HepG2 (cell line): ENCODE measurements at regions not wholly inside any gene's neighbourhood (a gene's known extent, or its start where the extent isn't known, plus 50 kb on each side); places are given as distances from the start of the nearest gene placed in this dataset.

ENCODE experiments used
- ATAC-seq: fragments of 200-7000 bp; cut with Tn5 transposase; 3 replicates; pipeline ENCODE4 v1.9.1; 2020; ENCODE audit warnings: mild to moderate bottlenecking, moderate library complexity
- BruUV-seq: library from RNA; stranded (reverse); fragments of 400-500 nt; replicated peaks from 2 replicates; lab custom pipeline; 2021; lab: Mats Ljungman, UMichigan
- CTCF ChIA-PET: fragments of 300-600 bp; formaldehyde crosslinking; extraction: SDS; loops from one replicate; lab custom pipeline; 2021; ENCODE audit warnings: low total read pairs, inconsistent platforms, low intra/inter-chr PET ratio; lab: Yijun Ruan, JAX
- POLR2A ChIA-PET: fragments of 350-600 bp; sonication (Branson Sonifier 250); formaldehyde crosslinking; loops from one replicate; lab custom pipeline; 2020; ENCODE audit warnings: antibody characterized with exemption, inconsistent platforms; lab: Yijun Ruan, JAX
- DNase-seq: peaks from one replicate; pipeline ENCODE4 v3.0.0-alpha.2; 2015; ENCODE audit warnings: low spot score
- FAIRE-seq: peaks from 3 replicates; lab custom pipeline; 2011; peaks lifted over from hg19 to GRCh38; lab: Jason Lieb, UNC
- H2AFZ ChIP-seq: one replicate; pipeline ENCODE4 v1.6.1; 2011; ENCODE audit warnings: low read length, inconsistent platforms
- H3K27ac ChIP-seq: fragments of 300-600 bp; 3 replicates; pipeline ENCODE4 v1.8.0; 2011; ENCODE audit warnings: mixed run types, mild to moderate bottlenecking, mixed read lengths, low read length, inconsistent platforms; ENCODE audit not compliant: insufficient read depth; ENCODE audit errors: extremely low read length
- H3K27me3 ChIP-seq, 2 experiments: fragments of 200-600 bp in 1 of 2; 2 replicates in 1 of 2; 3 replicates in 1 of 2; pipeline versions ENCODE4 v1.6.0 to v1.8.0; 2011; ENCODE audit warnings: low read length in 2 of 2, mild to moderate bottlenecking in 2 of 2, moderate library complexity in 2 of 2, inconsistent platforms in 1 of 2; ENCODE audit not compliant: insufficient read depth in 2 of 2, control insufficient read depth in 1 of 2
- H3K36me3 ChIP-seq, 2 experiments: fragments of 200-600 bp in 1 of 2; replicated peaks in 1 of 2; 2 replicates in 1 of 2; 3 replicates in 1 of 2; pipeline versions ENCODE4 v1.5.1 to v1.8.0; 2011; ENCODE audit warnings: low read length in 2 of 2, inconsistent platforms in 1 of 2; ENCODE audit not compliant: insufficient read depth in 2 of 2, control insufficient read depth in 1 of 2
- H3K4me1 ChIP-seq: 2 replicates; pipeline ENCODE4 v1.5.1; 2012; ENCODE audit warnings: low read length, inconsistent platforms; ENCODE audit not compliant: insufficient read depth
- H3K4me2 ChIP-seq: 2 replicates; pipeline ENCODE4 v1.6.0; 2011; ENCODE audit warnings: low read depth, low read length, inconsistent platforms
- H3K4me3 ChIP-seq, 3 experiments: fragments of 200-600 bp in 1 of 3; sonication (generic), shearing (Covaris generic) in 1 of 3; replicated peaks in 1 of 3; 2 replicates each; pipeline ENCODE4 v1.5.1; 2011 to 2016; ENCODE audit warnings: low read length in 3 of 3, inconsistent platforms in 2 of 3, low read depth in 2 of 3, mild to moderate bottlenecking in 2 of 3, control low read depth in 1 of 3, mixed read lengths in 1 of 3; ENCODE audit not compliant: insufficient read depth in 1 of 3
- H3K79me2 ChIP-seq: one replicate; pipeline ENCODE4 v1.6.1; 2011; ENCODE audit warnings: low read length, inconsistent platforms; ENCODE audit not compliant: insufficient read depth
- H3K9ac ChIP-seq: 2 replicates; pipeline ENCODE4 v1.6.0; 2011; ENCODE audit warnings: mild to moderate bottlenecking, low read depth, low read length, inconsistent platforms; ENCODE audit not compliant: insufficient read depth
- H3K9me3 ChIP-seq: 2 replicates; pipeline ENCODE4 v1.5.1; 2012; ENCODE audit warnings: mild to moderate bottlenecking, low read length
- H4K20me1 ChIP-seq: 2 replicates; pipeline ENCODE4 v1.6.0; 2011; ENCODE audit warnings: inconsistent platforms, mild to moderate bottlenecking, low read length, moderate library complexity; ENCODE audit not compliant: insufficient read depth
- CHD4 ChIP-seq: fragments of 200-600 bp; sonication (generic); IDR thresholded peaks from 2 replicates; pipeline ENCODE4 v1.7.0; 2017; ENCODE audit warnings: mild to moderate bottlenecking, low read length, borderline replicate concordance
- ELF1 ChIP-seq: sonication (generic); formaldehyde crosslinking; IDR thresholded peaks from 2 replicates; pipeline ENCODE4 v1.4.0; 2020; ENCODE audit warnings: missing genetic modification reagents
- ERF ChIP-seq: IDR thresholded peaks from 2 replicates; pipeline ENCODE4 v1.6.1; 2018; ENCODE audit warnings: missing biosample characterization, missing genetic modification reagents
- MBNL3 ChIP-seq: fragments of 250-450 bp; sonication (Bioruptor Pico); conservative IDR thresholded peaks from 2 replicates; pipeline ENCODE4 v1.8.0; 2022; ENCODE audit warnings: mild to moderate bottlenecking, inconsistent platforms
- ZKSCAN1 ChIP-seq: fragments of 150-350 bp; IDR thresholded peaks from 2 replicates; pipeline ENCODE4 v1.6.1; 2014; ENCODE audit warnings: low read length
- ZNF510 ChIP-seq: sonication (generic); formaldehyde crosslinking; IDR thresholded peaks from 2 replicates; pipeline ENCODE4 v1.4.0; 2020; ENCODE audit warnings: low read depth, mild to moderate bottlenecking, missing genetic modification reagents
- ZNF672 ChIP-seq: sonication (generic); formaldehyde crosslinking; IDR thresholded peaks from 2 replicates; pipeline ENCODE4 v1.8.1; 2022; ENCODE audit warnings: missing genetic modification reagents
- WGBS: methylation state at CpG from one replicate; pipeline ENCODE4 v1.1.6; 2017; ENCODE audit warnings: low lambda C conversion rate; 5-methylcytosine and 5-hydroxymethylcytosine counted together
- in situ Hi-C: cut with HindIII; loops from 2 replicates; pipeline ENCODE4 v1.10.0; 2017; ENCODE audit warnings: low pct_unique_long_range_greater_than_20kb; ENCODE audit not compliant: extremely low pct_ligation_motif_present
- intact Hi-C: fragments of 100-400 bp; cut with micrococcal nuclease; formaldehyde crosslinking; loops from one replicate; pipeline ENCODE4 v1.10.0; 2022; ENCODE audit not compliant: unreplicated experiment
- TF ChIP-seq, protein P1 (sequence below): IDR thresholded peaks from 2 replicates; pipeline ENCODE4 v1.4.0; 2020; ENCODE audit warnings: mild to moderate bottlenecking, missing genetic modification reagents

DNA sequence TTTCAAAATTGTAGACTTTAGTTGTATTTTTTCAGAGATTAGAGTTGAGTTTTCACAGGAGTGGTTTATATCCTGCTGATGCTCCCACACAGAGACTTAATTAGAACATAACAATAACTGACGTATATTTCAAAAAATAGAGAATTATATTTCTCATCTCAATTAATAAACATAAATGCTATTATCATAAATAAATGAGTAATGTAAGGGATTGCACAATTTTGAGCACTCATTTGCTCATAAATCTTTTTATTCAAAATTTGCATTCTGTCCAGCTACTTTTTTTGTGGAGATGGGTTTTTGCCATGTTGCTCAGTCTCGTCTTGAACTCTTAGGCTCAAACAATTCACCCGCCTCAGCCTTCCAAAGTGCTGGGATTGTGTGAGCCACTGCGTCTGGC lies 515.7 kb upstream of the RORB start:
- no peaks in the 10 kb centered on the region; the same call in 1 of the 2 replicates for H3K9me3 ChIP-seq
- no peaks in the 10 kb centered on the region for H3K79me2 ChIP-seq
- BruUV-seq = no TSS peak
- ATAC-seq (no peak), FAIRE-seq (no peak), DNase-seq (no peak)
- no peak overlapping the region for H3K4me2 ChIP-seq
- H3K4me3 ChIP-seq = no peak overlapping the region
- intact Hi-C loops (no loop called here), in situ Hi-C loops (no loop called here)
- H3K36me3 ChIP-seq = no peaks in the 10 kb centered on the region
- H3K27ac ChIP-seq = no peak overlapping the region
- ChIA-PET POLR2A (no interaction called here), CTCF (no interaction called here)
- no peaks in the 10 kb centered on the region for H4K20me1 ChIP-seq
- TF ChIP-seq ZNF510 (CRISPR knock-in tag) = no peak
- TF ChIP-seq, protein P1, sequence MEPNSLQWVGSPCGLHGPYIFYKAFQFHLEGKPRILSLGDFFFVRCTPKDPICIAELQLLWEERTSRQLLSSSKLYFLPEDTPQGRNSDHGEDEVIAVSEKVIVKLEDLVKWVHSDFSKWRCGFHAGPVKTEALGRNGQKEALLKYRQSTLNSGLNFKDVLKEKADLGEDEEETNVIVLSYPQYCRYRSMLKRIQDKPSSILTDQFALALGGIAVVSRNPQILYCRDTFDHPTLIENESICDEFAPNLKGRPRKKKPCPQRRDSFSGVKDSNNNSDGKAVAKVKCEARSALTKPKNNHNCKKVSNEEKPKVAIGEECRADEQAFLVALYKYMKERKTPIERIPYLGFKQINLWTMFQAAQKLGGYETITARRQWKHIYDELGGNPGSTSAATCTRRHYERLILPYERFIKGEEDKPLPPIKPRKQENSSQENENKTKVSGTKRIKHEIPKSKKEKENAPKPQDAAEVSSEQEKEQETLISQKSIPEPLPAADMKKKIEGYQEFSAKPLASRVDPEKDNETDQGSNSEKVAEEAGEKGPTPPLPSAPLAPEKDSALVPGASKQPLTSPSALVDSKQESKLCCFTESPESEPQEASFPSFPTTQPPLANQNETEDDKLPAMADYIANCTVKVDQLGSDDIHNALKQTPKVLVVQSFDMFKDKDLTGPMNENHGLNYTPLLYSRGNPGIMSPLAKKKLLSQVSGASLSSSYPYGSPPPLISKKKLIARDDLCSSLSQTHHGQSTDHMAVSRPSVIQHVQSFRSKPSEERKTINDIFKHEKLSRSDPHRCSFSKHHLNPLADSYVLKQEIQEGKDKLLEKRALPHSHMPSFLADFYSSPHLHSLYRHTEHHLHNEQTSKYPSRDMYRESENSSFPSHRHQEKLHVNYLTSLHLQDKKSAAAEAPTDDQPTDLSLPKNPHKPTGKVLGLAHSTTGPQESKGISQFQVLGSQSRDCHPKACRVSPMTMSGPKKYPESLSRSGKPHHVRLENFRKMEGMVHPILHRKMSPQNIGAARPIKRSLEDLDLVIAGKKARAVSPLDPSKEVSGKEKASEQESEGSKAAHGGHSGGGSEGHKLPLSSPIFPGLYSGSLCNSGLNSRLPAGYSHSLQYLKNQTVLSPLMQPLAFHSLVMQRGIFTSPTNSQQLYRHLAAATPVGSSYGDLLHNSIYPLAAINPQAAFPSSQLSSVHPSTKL (CRISPR knock-in tag) = no peak
- no peak for TF ChIP-seq ZNF672
- TF ChIP-seq CHD4 = no peak
- no peak for TF ChIP-seq MBNL3 (CRISPR knock-in tag)
- no peak for TF ChIP-seq ELF1 (CRISPR knock-in tag)
- no peak for TF ChIP-seq ZKSCAN1
- TF ChIP-seq ERF = no peak
- 55% methylated on average over 4 of the region's 4 CpGs for WGBS
- no peak overlapping the region for H2AFZ ChIP-seq
- H3K4me1 ChIP-seq = no peaks in the 10 kb centered on the region
- H3K9ac ChIP-seq = no peak overlapping the region
- H3K27me3 ChIP-seq = no peaks in the 10 kb centered on the region
